GM06990 (cell line): ENCODE measurements at regions not wholly inside any gene's neighbourhood (a gene's known extent, or its start where the extent isn't known, plus 50 kb on each side); places are given as distances from the start of the nearest gene placed in this dataset.

ENCODE experiments used
- DNase-seq: peaks from one replicate; pipeline ENCODE4 v3.0.0-alpha.2; 2011; ENCODE audit not compliant: insufficient read length; ENCODE audit errors: extremely low read depth
- H3K27me3 ChIP-seq: replicated peaks from 2 replicates; pipeline ENCODE4 v1.6.0; 2011; ENCODE audit warnings: low read length; ENCODE audit not compliant: control insufficient read depth, insufficient read depth
- H3K36me3 ChIP-seq: 2 replicates; pipeline ENCODE4 v1.5.1; 2011; ENCODE audit warnings: low read length; ENCODE audit not compliant: control insufficient read depth, insufficient read depth
- H3K4me3 ChIP-seq: replicated peaks from 2 replicates; pipeline ENCODE4 v1.5.1; 2011; ENCODE audit warnings: low read depth, mild to moderate bottlenecking, control low read depth, low read length
- TF ChIP-seq, protein P1 (sequence below): IDR thresholded peaks from 2 replicates; pipeline ENCODE4 v1.5.1; 2011; ENCODE audit warnings: low read length, control low read depth, mild to moderate bottlenecking, inconsistent platforms; ENCODE audit not compliant: insufficient read depth, poor library complexity, severe bottlenecking

- Histone ChIP-seq H3K4me3 (no peak overlapping the region), H3K36me3 (no peaks in the 10 kb centered on the region), H3K27me3 (no peaks in the 10 kb centered on the region)
- DNase-seq = no peak
- TF ChIP-seq, protein P1, sequence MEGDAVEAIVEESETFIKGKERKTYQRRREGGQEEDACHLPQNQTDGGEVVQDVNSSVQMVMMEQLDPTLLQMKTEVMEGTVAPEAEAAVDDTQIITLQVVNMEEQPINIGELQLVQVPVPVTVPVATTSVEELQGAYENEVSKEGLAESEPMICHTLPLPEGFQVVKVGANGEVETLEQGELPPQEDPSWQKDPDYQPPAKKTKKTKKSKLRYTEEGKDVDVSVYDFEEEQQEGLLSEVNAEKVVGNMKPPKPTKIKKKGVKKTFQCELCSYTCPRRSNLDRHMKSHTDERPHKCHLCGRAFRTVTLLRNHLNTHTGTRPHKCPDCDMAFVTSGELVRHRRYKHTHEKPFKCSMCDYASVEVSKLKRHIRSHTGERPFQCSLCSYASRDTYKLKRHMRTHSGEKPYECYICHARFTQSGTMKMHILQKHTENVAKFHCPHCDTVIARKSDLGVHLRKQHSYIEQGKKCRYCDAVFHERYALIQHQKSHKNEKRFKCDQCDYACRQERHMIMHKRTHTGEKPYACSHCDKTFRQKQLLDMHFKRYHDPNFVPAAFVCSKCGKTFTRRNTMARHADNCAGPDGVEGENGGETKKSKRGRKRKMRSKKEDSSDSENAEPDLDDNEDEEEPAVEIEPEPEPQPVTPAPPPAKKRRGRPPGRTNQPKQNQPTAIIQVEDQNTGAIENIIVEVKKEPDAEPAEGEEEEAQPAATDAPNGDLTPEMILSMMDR = no peak
These were observed 472.2 kb upstream of the PBX1 start for GRCh38 chr1:164086832-164087231.

GRCh38 chr1:164087906-164088453, 471.0 kb upstream of the PBX1 start:
- TF ChIP-seq, protein P1 = no peak
- Histone ChIP-seq H3K4me3 (no peak overlapping the region), H3K27me3 (no peaks in the 10 kb centered on the region), H3K36me3 (no peaks in the 10 kb centered on the region)
- DNase-seq = no peak

- no peak for DNase-seq
- Histone ChIP-seq H3K4me3 (no peak overlapping the region), H3K36me3 (no peaks in the 10 kb centered on the region), H3K27me3 (no peaks in the 10 kb centered on the region)
- TF ChIP-seq, protein P1 = no peak
These were observed 466.2 kb upstream of the PBX1 start for GRCh38 chr1:164092603-164093353.

DNA sequence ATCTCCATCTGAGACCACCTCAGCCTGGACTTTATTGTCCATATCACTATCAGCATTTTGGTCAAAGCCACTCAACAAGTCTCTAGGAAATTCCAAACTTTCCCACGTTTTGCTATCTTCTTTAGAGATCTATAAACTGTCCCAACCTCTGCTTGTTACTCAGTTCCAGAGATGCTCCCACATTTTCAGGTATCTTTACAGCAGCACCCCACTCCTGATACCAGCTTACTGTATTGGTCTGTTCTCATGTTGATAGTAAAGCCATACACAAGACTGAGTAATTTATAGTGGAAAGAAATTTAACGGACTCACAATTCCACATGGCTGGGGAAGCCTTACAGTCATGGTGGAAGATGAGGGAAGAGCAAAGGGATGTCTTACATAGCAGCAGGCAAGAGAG, 465.4 kb upstream of the PBX1 start:
- no peak overlapping the region for H3K4me3 ChIP-seq
- no peak for DNase-seq
- no peaks in the 10 kb centered on the region for H3K36me3 ChIP-seq
- H3K27me3 ChIP-seq = no peaks in the 10 kb centered on the region
- TF ChIP-seq, protein P1 = no peak

GRCh38 chr1:164101802-164102201, 457.2 kb upstream of the PBX1 start:
- no peaks in the 10 kb centered on the region for H3K36me3 ChIP-seq
- no peak for DNase-seq
- no peaks in the 10 kb centered on the region for H3K27me3 ChIP-seq
- no peak overlapping the region for H3K4me3 ChIP-seq
- TF ChIP-seq, protein P1 = no peak
